Mesenchymal stem cell (in vitro differentiated cells and primary cell): ENCODE measurements at regions not wholly inside any gene's neighbourhood (a gene's known extent, or its start where the extent isn't known, plus 50 kb on each side); places are given as distances from the start of the nearest gene placed in this dataset.

Experiments used
- DNase-seq: peaks from one replicate; pipeline ENCODE4 v3.0.0-alpha.2; 2013
- H2AFZ ChIP-seq: one replicate; pipeline ENCODE4 v1.6.1; 2013; ENCODE audit warnings: low read depth, mild to moderate bottlenecking, control low read depth, inconsistent platforms, low read length, moderate library complexity
- H2AK5ac ChIP-seq: 2 replicates; pipeline ENCODE4 v1.6.1; 2013; ENCODE audit warnings: low read length, moderate library complexity, mild to moderate bottlenecking, inconsistent platforms; ENCODE audit not compliant: severe bottlenecking
- H2BK120ac ChIP-seq: one replicate; pipeline ENCODE4 v1.6.1; 2013; ENCODE audit warnings: low read depth, mild to moderate bottlenecking, inconsistent platforms, low read length, moderate library complexity
- H2BK12ac ChIP-seq, 2 experiments: one replicate each; pipeline ENCODE4 v1.6.1; 2013; ENCODE audit warnings: inconsistent platforms in 2 of 2, low read length in 2 of 2, mild to moderate bottlenecking in 2 of 2, moderate library complexity in 2 of 2, control low read depth in 1 of 2
- H2BK15ac ChIP-seq: one replicate; pipeline ENCODE4 v1.6.1; 2013; ENCODE audit warnings: mild to moderate bottlenecking, low read depth, inconsistent platforms; ENCODE audit not compliant: poor library complexity, severe bottlenecking
- H2BK5ac ChIP-seq: 2 replicates; pipeline ENCODE4 v1.6.1; 2013; ENCODE audit warnings: low read depth, mild to moderate bottlenecking, low read length, control low read depth, inconsistent platforms; ENCODE audit not compliant: poor library complexity, severe bottlenecking
- H3K14ac ChIP-seq, 2 experiments: one replicate each; pipeline ENCODE4 v1.6.1; 2013; ENCODE audit warnings: inconsistent platforms in 2 of 2, low read length in 2 of 2, control low read depth in 1 of 2, mild to moderate bottlenecking in 1 of 2, moderate library complexity in 1 of 2
- H3K18ac ChIP-seq, 2 experiments: one replicate each; pipeline ENCODE4 v1.6.1; 2013; ENCODE audit warnings: inconsistent platforms in 2 of 2, low read length in 2 of 2, control low read depth in 1 of 2, low read depth in 1 of 2, mild to moderate bottlenecking in 1 of 2
- H3K23ac ChIP-seq, 2 experiments: one replicate each; pipeline ENCODE4 v1.6.1; 2013; ENCODE audit warnings: inconsistent platforms in 2 of 2, low read length in 2 of 2, mild to moderate bottlenecking in 2 of 2, moderate library complexity in 2 of 2, control low read depth in 1 of 2
- H3K27ac ChIP-seq: 2 replicates; pipeline ENCODE4 v1.5.1; 2013; ENCODE audit warnings: mild to moderate bottlenecking, moderate library complexity, low read length, control low read depth, inconsistent platforms; ENCODE audit not compliant: poor library complexity, severe bottlenecking
- H3K27me3 ChIP-seq, 2 experiments: 2 replicates each; pipeline versions ENCODE4 v1.6.1 to v1.7.0; 2013; ENCODE audit warnings: low read length in 2 of 2, mild to moderate bottlenecking in 2 of 2, moderate library complexity in 2 of 2, control low read depth in 1 of 2, inconsistent platforms in 1 of 2; ENCODE audit not compliant: control insufficient read depth in 1 of 2, insufficient read depth in 1 of 2
- H3K36me3 ChIP-seq, 2 experiments: 2 replicates each; pipeline versions ENCODE4 v1.6.1 to v1.7.0; 2013; ENCODE audit warnings: low read length in 2 of 2, control low read depth in 1 of 2, inconsistent platforms in 1 of 2, low read depth in 1 of 2, mild to moderate bottlenecking in 1 of 2; ENCODE audit not compliant: insufficient read depth in 2 of 2, control insufficient read depth in 1 of 2
- H3K4ac ChIP-seq, 2 experiments: one replicate each; pipeline ENCODE4 v1.6.1; 2013; ENCODE audit warnings: inconsistent platforms in 2 of 2, low read length in 2 of 2, mild to moderate bottlenecking in 2 of 2, moderate library complexity in 2 of 2, control low read depth in 1 of 2, low read depth in 1 of 2
- H3K4me1 ChIP-seq: 2 replicates; pipeline ENCODE4 v1.6.1; 2013; ENCODE audit warnings: low read depth, low read length, control low read depth; ENCODE audit not compliant: control insufficient read depth, insufficient read depth
- H3K4me2 ChIP-seq: 2 replicates; pipeline ENCODE4 v1.6.1; 2013; ENCODE audit warnings: low read length, mild to moderate bottlenecking, inconsistent platforms; ENCODE audit not compliant: poor library complexity, severe bottlenecking
- H3K4me3 ChIP-seq, 2 experiments: 2 replicates each; pipeline versions ENCODE4 v1.5.1 to v1.7.0; 2013; ENCODE audit warnings: low read length in 2 of 2, mild to moderate bottlenecking in 2 of 2, control low read depth in 1 of 2, low read depth in 1 of 2; ENCODE audit not compliant: insufficient read depth in 1 of 2
- H3K79me1 ChIP-seq: replicated peaks from 2 replicates; pipeline ENCODE4 v1.6.1; 2013; ENCODE audit warnings: mild to moderate bottlenecking, control low read depth, low read length, inconsistent platforms; ENCODE audit not compliant: poor library complexity, severe bottlenecking
- H3K9ac ChIP-seq: 2 replicates; pipeline ENCODE4 v1.7.0; 2013; ENCODE audit warnings: mild to moderate bottlenecking, low read length, moderate library complexity
- H3K9me3 ChIP-seq: 2 replicates; pipeline ENCODE4 v1.7.0; 2013; ENCODE audit warnings: mild to moderate bottlenecking, low read length; ENCODE audit not compliant: control insufficient read depth
- H4K8ac ChIP-seq: one replicate; pipeline ENCODE4 v1.6.1; 2013; ENCODE audit warnings: inconsistent platforms, mild to moderate bottlenecking, low read length, moderate library complexity
- H4K91ac ChIP-seq: one replicate; pipeline ENCODE4 v1.6.1; 2013; ENCODE audit warnings: mild to moderate bottlenecking, low read length, inconsistent platforms
- WGBS: methylation state at CpG from one replicate; pipeline ENCODE4 v1.1.7; 2013; ENCODE audit warnings: mixed read lengths; 5-methylcytosine and 5-hydroxymethylcytosine counted together

DNA sequence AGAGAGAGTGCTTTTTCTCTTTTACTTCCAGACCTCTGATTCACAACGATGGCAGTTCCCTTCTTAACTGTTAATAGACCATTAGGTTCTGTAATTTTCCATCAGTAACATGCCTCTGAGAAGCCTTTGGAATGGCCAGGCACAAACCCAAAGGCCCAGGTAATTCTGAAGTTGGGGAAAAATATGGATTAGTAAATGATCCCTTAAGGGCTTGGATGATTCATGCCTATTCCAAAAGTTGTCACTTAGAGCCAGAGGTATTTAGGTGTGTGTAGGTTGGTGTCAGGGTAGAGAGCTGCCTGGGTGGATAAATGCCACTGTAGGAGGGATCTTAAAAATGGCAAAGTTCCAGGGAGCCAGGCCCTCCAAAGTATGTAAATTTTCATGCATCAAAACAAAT, 228.8 kb downstream of the PLK2 start:
- Histone ChIP-seq H3K4me2 (no peak overlapping the region), H2BK120ac (no peak overlapping the region), H3K4ac (no peak overlapping the region), H2AFZ (no peak overlapping the region), H3K14ac (no peak overlapping the region), H3K9ac (no peak overlapping the region), H3K18ac (no peak overlapping the region), H4K91ac (no peak overlapping the region), H3K36me3 (no peaks in the 10 kb centered on the region), H2AK5ac (no peak overlapping the region), H4K8ac (no peak overlapping the region), H3K79me1 (no peaks in the 10 kb centered on the region), H3K23ac (no peak overlapping the region), H2BK5ac (no peak overlapping the region), H3K4me3 (no peak overlapping the region), H2BK15ac (no peak overlapping the region), H3K4me1 (no peaks in the 10 kb centered on the region), H3K27me3 (no peaks in the 10 kb centered on the region), H3K9me3 (no peaks in the 10 kb centered on the region), H3K27ac (no peak overlapping the region), H2BK12ac (no peak overlapping the region)
- DNase-seq = no peak
- WGBS = 20% methylated on average over 1 of the region's 1 CpG

DNA sequence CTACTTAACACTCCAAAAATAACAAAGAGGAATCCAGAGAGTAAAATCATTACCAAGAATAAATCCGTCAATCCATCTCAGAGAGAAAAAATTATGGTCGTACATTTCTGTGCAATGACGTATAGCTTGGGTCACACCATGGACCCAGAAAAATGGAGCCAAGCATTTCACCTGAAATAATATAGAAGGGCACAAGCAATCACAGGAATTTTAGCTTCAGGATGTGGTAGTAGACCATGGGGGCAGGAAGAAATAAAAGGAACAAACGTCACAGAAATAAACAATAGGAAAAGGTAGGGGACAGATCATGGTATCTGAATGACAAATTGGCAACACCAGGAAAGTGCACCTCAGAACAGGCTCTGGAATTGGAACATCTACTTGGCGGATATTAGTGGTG, 231.0 kb downstream of the PLK2 start:
- no peaks in the 10 kb centered on the region for H3K79me1 ChIP-seq
- no peaks in the 10 kb centered on the region for H3K36me3 ChIP-seq
- H4K91ac ChIP-seq = no peak overlapping the region
- H3K14ac ChIP-seq = no peak overlapping the region
- H3K4me2 ChIP-seq = no peak overlapping the region
- no peaks in the 10 kb centered on the region for H3K4me1 ChIP-seq
- WGBS = 98% methylated on average over 5 of the region's 5 CpGs
- H2BK120ac ChIP-seq = no peak overlapping the region
- no peak overlapping the region for H3K27ac ChIP-seq
- no peak overlapping the region for H2BK12ac ChIP-seq
- no peak overlapping the region for H3K9ac ChIP-seq
- no peak overlapping the region for H3K18ac ChIP-seq
- no peak overlapping the region for H2AFZ ChIP-seq
- no peak overlapping the region for H3K4ac ChIP-seq
- no peak overlapping the region for H4K8ac ChIP-seq
- H2AK5ac ChIP-seq = no peak overlapping the region
- H3K23ac ChIP-seq = no peak overlapping the region
- H2BK15ac ChIP-seq = no peak overlapping the region
- DNase-seq = no peak
- no peaks in the 10 kb centered on the region for H3K27me3 ChIP-seq
- H2BK5ac ChIP-seq = no peak overlapping the region
- H3K9me3 ChIP-seq = no peaks in the 10 kb centered on the region
- H3K4me3 ChIP-seq = no peak overlapping the region

DNA sequence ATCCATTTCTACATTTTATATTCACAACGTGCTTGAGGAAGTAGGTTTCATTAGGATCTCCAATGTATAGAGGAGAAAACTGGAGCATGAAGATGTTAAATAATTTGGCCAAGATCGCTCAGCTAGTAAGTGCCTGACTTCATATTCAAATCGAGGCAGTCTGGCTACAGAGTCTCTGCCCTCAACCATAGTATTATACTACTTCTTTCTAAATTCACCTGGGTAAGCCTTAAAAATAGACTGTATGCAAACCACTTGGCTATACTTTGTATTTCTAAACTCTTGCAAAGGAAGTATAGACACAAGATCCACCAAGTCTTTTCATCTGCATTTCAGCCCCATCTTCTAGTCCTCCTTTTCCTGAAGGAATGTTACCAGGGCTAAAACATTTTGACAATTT, 232.0 kb downstream of the PLK2 start:
- no peak for DNase-seq
- H2BK5ac ChIP-seq = no peak overlapping the region
- H3K4me3 ChIP-seq = no peak overlapping the region
- no peak overlapping the region for H2BK15ac ChIP-seq
- no peak overlapping the region for H2BK120ac ChIP-seq
- no peak overlapping the region for H3K9ac ChIP-seq
- no peak overlapping the region for H3K23ac ChIP-seq
- H3K36me3 ChIP-seq = no peaks in the 10 kb centered on the region
- H3K27me3 ChIP-seq = no peaks in the 10 kb centered on the region
- H3K4ac ChIP-seq = no peak overlapping the region
- 100% methylated on average over 2 of the region's 3 CpGs for WGBS
- no peak overlapping the region for H4K8ac ChIP-seq
- no peak overlapping the region for H4K91ac ChIP-seq
- H3K14ac ChIP-seq = no peak overlapping the region
- H3K9me3 ChIP-seq = no peaks in the 10 kb centered on the region
- no peak overlapping the region for H2BK12ac ChIP-seq
- no peak overlapping the region for H3K18ac ChIP-seq
- no peaks in the 10 kb centered on the region for H3K4me1 ChIP-seq
- H3K4me2 ChIP-seq = no peak overlapping the region
- no peak overlapping the region for H2AFZ ChIP-seq
- H2AK5ac ChIP-seq = no peak overlapping the region
- H3K79me1 ChIP-seq = no peaks in the 10 kb centered on the region
- no peak overlapping the region for H3K27ac ChIP-seq

DNA sequence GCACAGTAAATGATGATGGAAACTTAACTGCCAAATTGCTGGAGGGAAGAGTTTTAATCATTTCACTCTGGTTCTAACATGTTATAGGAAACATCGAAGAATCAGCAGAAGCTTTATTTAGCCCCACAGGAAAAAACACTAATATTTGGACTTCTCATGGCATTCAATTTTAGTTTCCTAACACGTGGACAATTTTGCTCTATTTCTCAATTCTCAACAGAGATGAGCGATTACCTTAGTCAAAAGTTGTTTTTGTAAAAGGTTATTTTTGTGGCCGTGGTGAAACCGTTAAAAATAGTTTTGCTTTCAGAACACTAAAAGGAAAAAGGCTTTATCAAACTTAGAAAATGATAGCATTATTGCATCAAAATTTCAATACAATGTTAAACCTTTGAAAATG, 235.2 kb downstream of the PLK2 start:
- no peaks in the 10 kb centered on the region for H3K79me1 ChIP-seq
- H4K91ac ChIP-seq = no peak overlapping the region
- H2BK12ac ChIP-seq = no peak overlapping the region
- H2BK5ac ChIP-seq = no peak overlapping the region
- H3K23ac ChIP-seq = no peak overlapping the region
- no peak overlapping the region for H2AFZ ChIP-seq
- H2BK120ac ChIP-seq = no peak overlapping the region
- WGBS = 100% methylated on average over 1 of the region's 5 CpGs
- DNase-seq = no peak
- H3K9ac ChIP-seq = peak overlapping the region; percentile 75
- H3K9me3 ChIP-seq = no peaks in the 10 kb centered on the region
- no peak overlapping the region for H3K18ac ChIP-seq
- H3K4me2 ChIP-seq = no peak overlapping the region
- H3K14ac ChIP-seq = no peak overlapping the region
- H3K27ac ChIP-seq = no peak overlapping the region
- no peak overlapping the region for H4K8ac ChIP-seq
- no peaks in the 10 kb centered on the region for H3K4me1 ChIP-seq
- no peak overlapping the region for H2BK15ac ChIP-seq
- no peaks in the 10 kb centered on the region for H3K36me3 ChIP-seq
- H3K4me3 ChIP-seq = peak overlapping the region in 1 of 2 experiments; percentile 27
- no peaks in the 10 kb centered on the region for H3K27me3 ChIP-seq
- H2AK5ac ChIP-seq = no peak overlapping the region
- H3K4ac ChIP-seq = no peak overlapping the region
